Stomach (tissue), 4 donors: ENCODE measurements at regions not wholly inside any gene's neighbourhood (a gene's known extent, or its start where the extent isn't known, plus 50 kb on each side); places are given as distances from the start of the nearest gene placed in this dataset.

ENCODE experiments used
- POLR2A ChIP-seq, 4 donors: fragments of 450-650 bp; IDR thresholded peaks; one replicate each; pipeline ENCODE4 v1.6.1; 2016; ENCODE audit warnings: antibody characterized with exemption in 4 of 4, control low read depth in 2 of 4, mild to moderate bottlenecking in 1 of 4, moderate library complexity in 1 of 4
- TF ChIP-seq, protein P1 (sequence below), 7 experiments: fragments of 450-650 bp in 4 of 7; fragments of 200-600 bp in 3 of 7; sonication (generic) in 3 of 7; IDR thresholded peaks; one replicate each; pipeline ENCODE4 v1.5.1; 2016 to 2019; ENCODE audit warnings: antibody characterized with exemption in 7 of 7, control low read depth in 2 of 7, mild to moderate bottlenecking in 1 of 7

DNA sequence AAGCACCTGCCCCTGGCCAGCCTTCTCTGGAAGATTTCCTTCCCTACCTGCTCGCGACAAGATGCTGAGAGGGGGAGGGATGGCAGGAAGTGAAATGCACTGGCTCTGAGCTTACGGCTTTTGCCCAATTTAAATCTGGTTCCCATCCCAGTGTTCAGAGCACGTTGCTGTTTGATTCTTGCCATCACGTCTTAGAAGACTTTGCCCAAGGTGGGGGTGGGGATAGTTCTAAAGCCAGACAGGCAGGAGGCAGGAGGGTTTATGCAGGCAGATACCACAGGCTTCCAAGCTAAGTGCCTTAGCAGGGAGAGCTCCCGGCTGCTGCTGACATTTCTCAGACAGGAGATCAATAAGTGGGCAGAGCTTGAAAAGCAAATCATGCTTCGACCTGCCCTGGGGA lies 393.9 kb downstream of the MID1IP1 start:
- TF ChIP-seq, protein P1, sequence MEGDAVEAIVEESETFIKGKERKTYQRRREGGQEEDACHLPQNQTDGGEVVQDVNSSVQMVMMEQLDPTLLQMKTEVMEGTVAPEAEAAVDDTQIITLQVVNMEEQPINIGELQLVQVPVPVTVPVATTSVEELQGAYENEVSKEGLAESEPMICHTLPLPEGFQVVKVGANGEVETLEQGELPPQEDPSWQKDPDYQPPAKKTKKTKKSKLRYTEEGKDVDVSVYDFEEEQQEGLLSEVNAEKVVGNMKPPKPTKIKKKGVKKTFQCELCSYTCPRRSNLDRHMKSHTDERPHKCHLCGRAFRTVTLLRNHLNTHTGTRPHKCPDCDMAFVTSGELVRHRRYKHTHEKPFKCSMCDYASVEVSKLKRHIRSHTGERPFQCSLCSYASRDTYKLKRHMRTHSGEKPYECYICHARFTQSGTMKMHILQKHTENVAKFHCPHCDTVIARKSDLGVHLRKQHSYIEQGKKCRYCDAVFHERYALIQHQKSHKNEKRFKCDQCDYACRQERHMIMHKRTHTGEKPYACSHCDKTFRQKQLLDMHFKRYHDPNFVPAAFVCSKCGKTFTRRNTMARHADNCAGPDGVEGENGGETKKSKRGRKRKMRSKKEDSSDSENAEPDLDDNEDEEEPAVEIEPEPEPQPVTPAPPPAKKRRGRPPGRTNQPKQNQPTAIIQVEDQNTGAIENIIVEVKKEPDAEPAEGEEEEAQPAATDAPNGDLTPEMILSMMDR (IDR thresholded peaks at IDR 0.05), result no peak
- no peak for TF ChIP-seq POLR2A (IDR thresholded peaks at IDR 0.05)
